Pancreas (tissue), 10 donors: ENCODE measurements at regions not wholly inside any gene's neighbourhood (a gene's known extent, or its start where the extent isn't known, plus 50 kb on each side); places are given as distances from the start of the nearest gene placed in this dataset.

Experiments
- ATAC-seq, 4 donors: fragments of 200-7000 bp; cut with Tn5 transposase; one replicate each; pipeline versions ENCODE4 v1.8.0 to v1.9.1; 2020; ENCODE audit warnings: mild to moderate bottlenecking in 4 of 4, moderate library complexity in 4 of 4
- DNase-seq, 6 donors: peaks; one replicate each; pipeline ENCODE4 v3.0.0-alpha.2; 2020
- FAIRE-seq: peaks from 2 replicates; lab custom pipeline; 2012; peaks lifted over from hg19 to GRCh38; lab: Jason Lieb, UNC
- H3K27ac ChIP-seq, 4 donors: fragments of 200-600 bp; sonication (generic); 1 replicate in 3 of 4; 2 replicates in 1 of 4; pipeline versions ENCODE4 v1.5.0 to v1.8.0; 2020
- H3K27me3 ChIP-seq, 4 donors: fragments of 200-600 bp; one replicate each; pipeline ENCODE4 v1.8.0; 2021
- H3K36me3 ChIP-seq, 3 donors: fragments of 200-600 bp; sonication (generic) in 1 of 3; one replicate each; pipeline versions ENCODE4 v1.5.0 to v1.8.0; 2020 to 2021
- H3K4me1 ChIP-seq, 3 donors: fragments of 200-600 bp; one replicate each; pipeline ENCODE4 v1.8.0; 2021
- H3K4me3 ChIP-seq, 4 donors: fragments of 200-600 bp; sonication (generic) in 2 of 4; one replicate each; pipeline versions ENCODE4 v1.5.0 to v1.8.0; 2020 to 2021
- H3K9me3 ChIP-seq, 4 donors: fragments of 200-600 bp; one replicate each; pipeline ENCODE4 v1.8.0; 2021
- CTCF ChIP-seq, 4 donors: fragments of 200-600 bp; sonication (generic) in 3 of 4; IDR thresholded peaks; one replicate each; pipeline versions ENCODE4 v1.5.0 to v1.8.0; 2021; ENCODE audit warnings: antibody characterized with exemption in 4 of 4
- WGBS, 2 donors: extraction: QIAGEN DNeasy Blood & Tissue Kit; methylation state at CpG; one replicate each; pipeline ENCODE4 v1.1.7; 2013; 5-methylcytosine and 5-hydroxymethylcytosine counted together
- intact Hi-C, 3 donors: fragments of 100-400 bp; cut with DNase I; formaldehyde crosslinking; loops; one replicate each; pipeline versions ENCODE4 v1.11.1 to v1.14.2; 2022
- donor health status: healthy with polysubstance abuse.
- donor health status: DM: no; HTN: no; CAD: no; lungs with moderate emphysema.
- donor health status: DM: no; HTN: no; CAD: no.
- donor health status: control.
- donor health status: control.
- donor health status: Bipolar disorder and iron deficiency.
- donor health status: DM: yes; HTN: yes; CAD: no.
- donor health status: DM: no; HTN: no; CAD: no.
- donor health status: DM: no; HTN: no; CAD: no.
- donor health status: DM: yes; HTN: yes; CAD: no.

DNA sequence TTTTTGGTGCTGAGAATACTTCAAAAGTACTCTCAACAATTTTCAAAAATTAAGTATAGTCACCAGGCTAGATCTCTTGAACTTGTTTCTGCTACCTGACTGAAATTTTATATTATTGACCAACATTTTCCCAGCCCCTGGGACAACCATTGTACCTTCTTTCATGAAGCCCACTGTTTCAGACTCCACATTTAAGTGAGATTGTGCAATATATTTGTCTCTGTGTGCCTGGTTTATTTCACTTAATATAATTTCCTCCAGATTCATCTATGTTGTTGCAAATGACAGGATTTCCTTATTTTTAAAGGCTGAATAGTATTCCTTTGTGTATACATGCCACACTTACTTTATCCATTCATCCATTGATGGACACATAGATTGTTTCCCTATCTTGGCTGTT lies 354.2 kb upstream of the VRK2 start:
- Histone ChIP-seq H3K36me3 (no peaks in the 10 kb centered on the region), H3K27me3 (no peaks in the 10 kb centered on the region), H3K4me1 (no peaks in the 10 kb centered on the region), H3K9me3 (no peaks in the 10 kb centered on the region), H3K4me3 (no peak overlapping the region), H3K27ac (no peak overlapping the region)
- FAIRE-seq (no peak), ATAC-seq (no peak), DNase-seq (no peak)
- no peak for TF ChIP-seq CTCF (IDR thresholded peaks at IDR 0.05)
- intact Hi-C loops: no loop called here

DNA sequence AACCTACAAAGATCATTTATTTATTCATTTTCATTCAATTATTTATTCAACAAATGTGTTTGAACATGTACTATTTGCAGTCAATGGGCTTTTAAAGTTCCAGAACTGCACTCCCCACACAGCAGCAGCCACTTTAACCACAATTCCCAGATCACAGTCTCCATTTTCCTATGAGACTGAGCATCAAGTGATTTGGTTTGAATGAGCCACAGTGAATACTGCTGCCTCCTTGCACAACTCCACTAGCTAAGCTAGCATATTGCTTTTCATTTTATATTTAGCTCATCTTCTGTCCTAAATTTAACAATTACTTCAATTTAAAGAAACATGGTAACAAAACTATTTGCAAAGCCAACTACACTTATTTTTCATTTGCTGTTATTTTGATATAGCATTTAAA lies 353.4 kb upstream of the VRK2 start:
- H3K27ac ChIP-seq: no peak overlapping the region
- H3K4me1 ChIP-seq: no peaks in the 10 kb centered on the region
- TF ChIP-seq CTCF (IDR thresholded peaks at IDR 0.05): no peak
- no peak for FAIRE-seq
- no peaks in the 10 kb centered on the region for H3K9me3 ChIP-seq
- intact Hi-C loops: no loop called here
- no peaks in the 10 kb centered on the region for H3K27me3 ChIP-seq
- H3K36me3 ChIP-seq: no peaks in the 10 kb centered on the region
- H3K4me3 ChIP-seq: no peak overlapping the region
- ATAC-seq: no peak
- no peak for DNase-seq

DNA sequence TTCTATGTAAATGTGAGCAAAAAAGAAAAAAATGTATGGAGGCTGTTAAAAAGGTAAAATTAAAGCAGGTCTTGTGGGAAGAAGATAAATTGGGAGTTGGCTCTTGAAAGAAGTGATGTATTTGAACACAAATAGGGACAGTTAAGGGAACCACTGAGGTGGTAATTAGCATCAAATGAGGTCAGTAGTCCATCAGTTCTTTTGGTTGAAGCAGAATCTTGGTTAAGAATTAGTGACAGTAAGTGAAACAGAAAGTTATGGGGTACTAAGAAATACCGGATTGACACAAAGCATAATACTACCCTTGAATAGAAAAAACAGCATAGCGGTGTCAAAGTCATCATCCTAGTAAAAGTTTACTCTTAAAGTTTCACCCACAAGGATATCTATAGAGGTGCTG lies 352.6 kb upstream of the VRK2 start:
- Histone ChIP-seq H3K27ac (no peak overlapping the region), H3K4me1 (no peaks in the 10 kb centered on the region), H3K9me3 (no peaks in the 10 kb centered on the region), H3K27me3 (no peaks in the 10 kb centered on the region), H3K36me3 (no peaks in the 10 kb centered on the region), H3K4me3 (no peak overlapping the region)
- intact Hi-C loops: no loop called here
- DNase-seq (no peak), FAIRE-seq (no peak), ATAC-seq (no peak)
- no peak for TF ChIP-seq CTCF (IDR thresholded peaks at IDR 0.05)
- WGBS, 2 donors: 76 to 79% methylated on average over 2 of the region's 2 CpGs

DNA sequence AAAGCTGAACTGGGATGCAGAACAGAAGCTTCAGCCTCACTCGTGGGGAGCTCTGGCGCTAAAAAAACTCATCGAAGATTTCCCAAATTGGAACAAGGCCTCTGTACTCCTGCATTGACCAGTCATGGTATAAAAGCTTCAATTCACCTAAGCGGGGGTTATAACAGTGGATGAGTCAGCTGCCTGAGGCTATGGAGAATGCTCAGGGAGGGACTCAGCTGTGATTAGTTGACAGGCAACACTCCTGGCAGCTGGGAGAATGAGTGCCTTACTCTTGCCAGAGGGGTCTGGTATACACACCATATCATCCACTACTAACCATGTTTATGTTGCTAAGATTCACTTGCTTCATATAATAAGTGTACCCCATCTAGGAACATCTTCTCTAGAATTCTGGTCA lies 350.6 kb upstream of the VRK2 start:
- no peak overlapping the region for H3K4me3 ChIP-seq
- no peaks in the 10 kb centered on the region for H3K4me1 ChIP-seq
- no peak for TF ChIP-seq CTCF (IDR thresholded peaks at IDR 0.05)
- no peaks in the 10 kb centered on the region for H3K36me3 ChIP-seq
- no peak for FAIRE-seq
- no peaks in the 10 kb centered on the region for H3K27me3 ChIP-seq
- H3K9me3 ChIP-seq: no peaks in the 10 kb centered on the region
- intact Hi-C loops: no loop called here
- ATAC-seq: no peak
- H3K27ac ChIP-seq: no peak overlapping the region
- WGBS, 2 donors: 80 to 87% methylated on average over 4 of the region's 4 CpGs
- no peak for DNase-seq

GRCh38 chr2:57698392-57698791 lies 348.2 kb upstream of the VRK2 start:
- H3K36me3 ChIP-seq: no peaks in the 10 kb centered on the region
- H3K4me1 ChIP-seq: no peaks in the 10 kb centered on the region
- no peaks in the 10 kb centered on the region for H3K27me3 ChIP-seq
- H3K9me3 ChIP-seq: no peaks in the 10 kb centered on the region
- no peak for TF ChIP-seq CTCF (IDR thresholded peaks at IDR 0.05)
- H3K4me3 ChIP-seq: no peak overlapping the region
- FAIRE-seq (no peak), DNase-seq (no peak), ATAC-seq (no peak)
- WGBS, 2 donors: 42 to 61% methylated on average over 1 of the region's 1 CpG
- intact Hi-C loops: no loop called here
- H3K27ac ChIP-seq: no peak overlapping the region
